Ishikawa (cell line): ENCODE measurements at regions not wholly inside any gene's neighbourhood (a gene's known extent, or its start where the extent isn't known, plus 50 kb on each side); places are given as distances from the start of the nearest gene placed in this dataset.
A peak's percentile ranks its signal among the peaks of the same experiment; 100 is the strongest.

Source experiments
- CEBPB ChIP-seq: IDR thresholded peaks from 2 replicates; pipeline ENCODE4 v1.6.1; 2012
- CREB1 ChIP-seq: IDR thresholded peaks from 2 replicates; pipeline ENCODE4 v1.6.1; 2012; ENCODE audit warnings: low read depth
- EGR1 ChIP-seq: IDR thresholded peaks from 2 replicates; pipeline ENCODE4 v1.6.1; 2012
- EP300 ChIP-seq: IDR thresholded peaks from 2 replicates; pipeline ENCODE4 v1.6.1; 2012; ENCODE audit warnings: borderline replicate concordance
- FOXM1 ChIP-seq: IDR thresholded peaks from 2 replicates; pipeline ENCODE4 v1.6.1; 2012; ENCODE audit warnings: low read depth, borderline replicate concordance
- MAX ChIP-seq: IDR thresholded peaks from 2 replicates; pipeline ENCODE4 v1.6.1; 2012
- NFIC ChIP-seq: IDR thresholded peaks from 2 replicates; pipeline ENCODE4 v1.6.1; 2012
- RAD21 ChIP-seq: IDR thresholded peaks from 2 replicates; pipeline ENCODE4 v1.6.1; 2012; ENCODE audit warnings: low read depth
- REST ChIP-seq: IDR thresholded peaks from 2 replicates; pipeline ENCODE4 v1.6.1; 2012; ENCODE audit warnings: low read depth, mild to moderate bottlenecking
- TAF1 ChIP-seq: IDR thresholded peaks from 2 replicates; pipeline ENCODE4 v1.6.1; 2012; ENCODE audit warnings: low read depth, mild to moderate bottlenecking
- TCF12 ChIP-seq: IDR thresholded peaks from 2 replicates; pipeline ENCODE4 v1.6.1; 2012; ENCODE audit warnings: low read depth
- TEAD4 ChIP-seq: IDR thresholded peaks from 2 replicates; pipeline ENCODE4 v1.6.1; 2012
- USF1 ChIP-seq: IDR thresholded peaks from 2 replicates; pipeline ENCODE4 v1.6.1; 2012
- YY1 ChIP-seq: IDR thresholded peaks from 2 replicates; pipeline ENCODE4 v1.6.1; 2012; ENCODE audit warnings: low read depth
- ZBTB7A ChIP-seq: IDR thresholded peaks from 2 replicates; pipeline ENCODE4 v1.6.1; 2012; ENCODE audit warnings: low read depth

GRCh38 chr2:75428646-75429443 lies 131.9 kb downstream of the EVA1A start:
- TF ChIP-seq YY1, result no peak
- TF ChIP-seq TCF12, result no peak
- no peak for TF ChIP-seq USF1
- no peak for TF ChIP-seq TEAD4
- TF ChIP-seq REST, result no peak
- no peak for TF ChIP-seq RAD21
- no peak for TF ChIP-seq EP300
- no peak for TF ChIP-seq CEBPB
- TF ChIP-seq NFIC, result no peak
- TF ChIP-seq CREB1, result no peak
- TF ChIP-seq TAF1, result no peak
- no peak for TF ChIP-seq EGR1
- no peak for TF ChIP-seq FOXM1
- no peak for TF ChIP-seq MAX
- no peak for TF ChIP-seq ZBTB7A

GRCh38 chr2:75428060-75428459 lies 132.7 kb downstream of the EVA1A start:
- no peak for TF ChIP-seq CREB1
- TF ChIP-seq YY1, result no peak
- TF ChIP-seq NFIC, result no peak
- no peak for TF ChIP-seq ZBTB7A
- TF ChIP-seq USF1, result no peak
- TF ChIP-seq TEAD4, result no peak
- no peak for TF ChIP-seq RAD21
- no peak for TF ChIP-seq EGR1
- no peak for TF ChIP-seq EP300
- no peak for TF ChIP-seq TAF1
- TF ChIP-seq FOXM1, result no peak

GRCh38 chr2:75424936-75425619 lies 135.7 kb downstream of the EVA1A start:
- TF ChIP-seq RAD21 (peak; percentile 40; the same call in 1 of the 2 replicates), CREB1 (no peak)

GRCh38 chr2:75421986-75422385 lies 138.8 kb downstream of the EVA1A start:
- TF ChIP-seq FOXM1 (no peak), TAF1 (no peak), REST (no peak), TEAD4 (no peak), CEBPB (no peak), NFIC (no peak), ZBTB7A (no peak), YY1 (no peak), RAD21 (no peak), CREB1 (no peak), EGR1 (no peak), TCF12 (no peak), EP300 (no peak), USF1 (no peak), MAX (no peak)
